Mesendoderm (in vitro differentiated cells): ENCODE measurements at regions not wholly inside any gene's neighbourhood (a gene's known extent, or its start where the extent isn't known, plus 50 kb on each side); places are given as distances from the start of the nearest gene placed in this dataset.
A peak's percentile ranks its signal among the peaks of the same experiment; 100 is the strongest.

Experiments
- DNase-seq: peaks from one replicate; pipeline ENCODE4 v3.0.0; 2013
- H2AK5ac ChIP-seq: 2 replicates; pipeline ENCODE4 v1.6.1; 2013; ENCODE audit warnings: low read length, inconsistent platforms
- H2BK120ac ChIP-seq: 2 replicates; pipeline ENCODE4 v1.6.1; 2013; ENCODE audit warnings: low read depth, mild to moderate bottlenecking, low read length, moderate library complexity, mixed read lengths
- H2BK15ac ChIP-seq: replicated peaks from 2 replicates; pipeline ENCODE4 v1.6.1; 2013; ENCODE audit warnings: low read depth, mild to moderate bottlenecking, moderate library complexity
- H2BK5ac ChIP-seq: 2 replicates; pipeline ENCODE4 v1.6.1; 2013; ENCODE audit warnings: low read length, inconsistent platforms
- H3K18ac ChIP-seq: 2 replicates; pipeline ENCODE4 v1.6.1; 2013; ENCODE audit warnings: mild to moderate bottlenecking, low read length, mixed read lengths
- H3K23ac ChIP-seq: one replicate; pipeline ENCODE4 v1.6.1; 2013; ENCODE audit warnings: low read length
- H3K27ac ChIP-seq: 2 replicates; pipeline ENCODE4 v1.5.1; 2013; ENCODE audit warnings: low read depth, mild to moderate bottlenecking, inconsistent platforms, low read length, moderate library complexity
- H3K27me3 ChIP-seq: 2 replicates; pipeline ENCODE4 v1.6.1; 2013; ENCODE audit warnings: low read length, control low read depth, mild to moderate bottlenecking, inconsistent platforms; ENCODE audit not compliant: insufficient read depth, poor library complexity
- H3K36me3 ChIP-seq: 2 replicates; pipeline ENCODE4 v1.6.1; 2013; ENCODE audit warnings: low read length, inconsistent platforms; ENCODE audit not compliant: control insufficient read depth, insufficient read depth
- H3K4ac ChIP-seq: one replicate; pipeline ENCODE4 v1.6.1; 2013; ENCODE audit warnings: low read depth, mild to moderate bottlenecking, low read length, moderate library complexity
- H3K4me1 ChIP-seq: 2 replicates; pipeline ENCODE4 v1.6.1; 2013; ENCODE audit warnings: low read depth, low read length, inconsistent platforms; ENCODE audit not compliant: control insufficient read depth
- H3K4me2 ChIP-seq: 2 replicates; pipeline ENCODE4 v1.6.1; 2013; ENCODE audit warnings: low read length
- H3K4me3 ChIP-seq: 2 replicates; pipeline ENCODE4 v1.5.1; 2013; ENCODE audit warnings: mild to moderate bottlenecking, low read length
- H3K56ac ChIP-seq: one replicate; pipeline ENCODE4 v1.6.1; 2013; ENCODE audit warnings: low read length
- H3K79me1 ChIP-seq: 2 replicates; pipeline ENCODE4 v1.6.1; 2013; ENCODE audit warnings: low read length, inconsistent platforms
- H3K79me2 ChIP-seq: 2 replicates; pipeline ENCODE4 v1.6.1; 2013; ENCODE audit warnings: mild to moderate bottlenecking, low read length; ENCODE audit not compliant: control insufficient read depth, insufficient read depth
- H3K9ac ChIP-seq: 2 replicates; pipeline ENCODE4 v1.6.1; 2013; ENCODE audit warnings: low read length, inconsistent platforms
- H4K5ac ChIP-seq: one replicate; pipeline ENCODE4 v1.6.1; 2013; ENCODE audit warnings: low read length
- H4K8ac ChIP-seq: one replicate; pipeline ENCODE4 v1.6.1; 2013; ENCODE audit warnings: low read depth, mild to moderate bottlenecking, control low read depth, low read length, moderate library complexity
- WGBS: extraction: QIAGEN DNeasy Blood & Tissue Kit; methylation state at CpG from one replicate; pipeline ENCODE4 v1.1.7; 2013; ENCODE audit warnings: low lambda C conversion rate, missing lambda C conversion rate; ENCODE audit not compliant: insufficient coverage; ENCODE audit errors: extremely low coverage; 5-methylcytosine and 5-hydroxymethylcytosine counted together

- H3K4me3 ChIP-seq: no peak overlapping the region
- no peak for DNase-seq
- H3K18ac ChIP-seq: no peak overlapping the region
- H2BK15ac ChIP-seq: no peak overlapping the region
- no peak overlapping the region for H3K4ac ChIP-seq
- H4K8ac ChIP-seq: no peak overlapping the region
- H3K79me2 ChIP-seq: no peaks in the 10 kb centered on the region
- H3K27me3 ChIP-seq: no peaks in the 10 kb centered on the region
- no peak overlapping the region for H3K9ac ChIP-seq
- H2BK5ac ChIP-seq: no peak overlapping the region
- no peak overlapping the region for H3K23ac ChIP-seq
- H2AK5ac ChIP-seq: no peak overlapping the region
- H2BK120ac ChIP-seq: no peak overlapping the region
- no peaks in the 10 kb centered on the region for H3K4me1 ChIP-seq
- H3K4me2 ChIP-seq: no peak overlapping the region
- H3K56ac ChIP-seq: no peak overlapping the region
- H4K5ac ChIP-seq: no peak overlapping the region
- H3K36me3 ChIP-seq: no peaks in the 10 kb centered on the region
- H3K79me1 ChIP-seq: no peaks in the 10 kb centered on the region
- no peak overlapping the region for H3K27ac ChIP-seq
- no CpG with 5 or more reads among the region's 2 CpGs for WGBS
Observed at GRCh38 chr12:63079791-63080502, 71.1 kb downstream of the AVPR1A start.

GRCh38 chr12:63078906-63079305 is 72.1 kb downstream of the AVPR1A start:
- H3K18ac ChIP-seq: no peak overlapping the region
- H3K27ac ChIP-seq: no peak overlapping the region
- no peak overlapping the region for H4K8ac ChIP-seq
- DNase-seq: no peak
- no peak overlapping the region for H3K56ac ChIP-seq
- no peaks in the 10 kb centered on the region for H3K79me2 ChIP-seq
- H3K23ac ChIP-seq: no peak overlapping the region
- no peaks in the 10 kb centered on the region for H3K36me3 ChIP-seq
- H3K4me3 ChIP-seq: no peak overlapping the region
- H2BK120ac ChIP-seq: no peak overlapping the region
- no peak overlapping the region for H2BK15ac ChIP-seq
- no peak overlapping the region for H3K4me2 ChIP-seq
- H3K27me3 ChIP-seq: no peaks in the 10 kb centered on the region
- no peak overlapping the region for H3K4ac ChIP-seq
- no peaks in the 10 kb centered on the region for H3K79me1 ChIP-seq
- no CpG with 5 or more reads among the region's 2 CpGs for WGBS
- H3K9ac ChIP-seq: no peak overlapping the region
- H3K4me1 ChIP-seq: no peaks in the 10 kb centered on the region
- no peak overlapping the region for H2AK5ac ChIP-seq
- no peak overlapping the region for H4K5ac ChIP-seq
- H2BK5ac ChIP-seq: no peak overlapping the region

DNA sequence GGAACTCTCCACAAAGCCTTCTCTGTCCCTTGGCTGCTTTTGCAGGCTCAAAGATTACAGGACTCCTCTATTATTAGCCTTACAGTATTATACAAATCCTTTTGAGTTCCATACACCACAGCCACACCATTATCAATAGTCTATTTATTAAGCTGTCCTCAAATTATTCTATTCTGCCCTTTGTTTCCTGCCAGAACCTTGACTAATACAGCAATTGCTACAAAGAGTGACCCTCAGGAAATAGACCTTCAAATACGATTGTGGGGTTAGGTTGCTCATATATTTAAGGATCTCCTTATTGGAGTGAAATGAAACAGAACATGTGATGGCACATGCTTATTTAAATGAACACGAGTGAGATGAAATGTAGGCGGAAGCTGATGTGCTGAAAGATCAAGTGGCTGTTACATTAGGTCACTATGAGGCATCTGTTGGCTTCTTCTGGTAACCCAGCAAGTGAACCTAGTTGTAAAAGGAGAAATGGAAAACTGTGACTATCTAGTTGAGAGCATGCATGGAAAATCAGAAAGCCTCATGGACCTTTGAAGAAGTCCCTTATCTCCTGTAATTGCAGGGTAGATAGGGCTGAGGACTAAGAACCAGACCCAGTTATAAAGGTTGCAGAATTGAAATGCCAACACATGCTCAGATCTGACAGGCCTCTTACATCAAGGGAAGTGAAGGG is 75.5 kb downstream of the AVPR1A start:
- no peak overlapping the region for H2BK5ac ChIP-seq
- DNase-seq: no peak
- H3K56ac ChIP-seq: no peak overlapping the region
- no peaks in the 10 kb centered on the region for H3K4me1 ChIP-seq
- H2BK15ac ChIP-seq: no peak overlapping the region
- H4K5ac ChIP-seq: no peak overlapping the region
- H3K79me2 ChIP-seq: no peaks in the 10 kb centered on the region
- no peak overlapping the region for H3K4me2 ChIP-seq
- no peak overlapping the region for H2AK5ac ChIP-seq
- no peaks in the 10 kb centered on the region for H3K36me3 ChIP-seq
- H3K9ac ChIP-seq: no peak overlapping the region
- no peak overlapping the region for H3K27ac ChIP-seq
- H3K23ac ChIP-seq: no peak overlapping the region
- no peak overlapping the region for H3K4ac ChIP-seq
- H3K79me1 ChIP-seq: no peaks in the 10 kb centered on the region
- peaks cover 2% of the 10 kb centered on the region for H3K27me3 ChIP-seq
- no peak overlapping the region for H3K18ac ChIP-seq
- H4K8ac ChIP-seq: no peak overlapping the region
- WGBS: no CpG with 5 or more reads among the region's 3 CpGs
- no peak overlapping the region for H2BK120ac ChIP-seq
- H3K4me3 ChIP-seq: no peak overlapping the region

DNA sequence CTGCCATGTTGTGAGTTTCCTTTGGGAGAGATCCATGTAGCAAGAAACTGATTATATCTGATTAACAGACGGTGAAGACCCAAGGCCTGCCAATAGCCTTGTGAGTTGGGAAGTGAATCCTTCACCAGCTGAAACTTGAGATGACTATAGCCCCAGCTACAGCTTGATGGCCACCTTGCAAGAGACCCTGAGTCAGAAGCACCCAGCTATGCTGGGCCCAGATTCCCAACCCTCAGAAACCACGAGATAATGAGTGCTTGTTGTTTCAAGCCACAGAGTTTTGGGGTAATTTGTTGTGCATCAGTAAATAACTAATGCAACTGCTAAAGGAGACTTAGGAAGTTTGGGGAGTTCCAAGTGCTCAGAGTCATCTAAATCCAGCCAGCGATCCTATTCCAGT is 80.3 kb downstream of the AVPR1A start:
- H2AK5ac ChIP-seq: no peak overlapping the region
- no peak overlapping the region for H2BK15ac ChIP-seq
- no peak overlapping the region for H4K8ac ChIP-seq
- no peak overlapping the region for H2BK120ac ChIP-seq
- no peak overlapping the region for H3K4me2 ChIP-seq
- H3K4ac ChIP-seq: no peak overlapping the region
- no CpG with 5 or more reads among the region's 3 CpGs for WGBS
- no peaks in the 10 kb centered on the region for H3K36me3 ChIP-seq
- H4K5ac ChIP-seq: no peak overlapping the region
- no peak overlapping the region for H3K9ac ChIP-seq
- no peak overlapping the region for H3K18ac ChIP-seq
- no peaks in the 10 kb centered on the region for H3K4me1 ChIP-seq
- peaks cover 2% of the 10 kb centered on the region for H3K27me3 ChIP-seq
- H3K4me3 ChIP-seq: no peak overlapping the region
- no peak overlapping the region for H3K56ac ChIP-seq
- H3K27ac ChIP-seq: no peak overlapping the region
- no peaks in the 10 kb centered on the region for H3K79me1 ChIP-seq
- no peak overlapping the region for H3K23ac ChIP-seq
- H3K79me2 ChIP-seq: no peaks in the 10 kb centered on the region
- no peak overlapping the region for H2BK5ac ChIP-seq
- DNase-seq: peak; percentile 26

DNA sequence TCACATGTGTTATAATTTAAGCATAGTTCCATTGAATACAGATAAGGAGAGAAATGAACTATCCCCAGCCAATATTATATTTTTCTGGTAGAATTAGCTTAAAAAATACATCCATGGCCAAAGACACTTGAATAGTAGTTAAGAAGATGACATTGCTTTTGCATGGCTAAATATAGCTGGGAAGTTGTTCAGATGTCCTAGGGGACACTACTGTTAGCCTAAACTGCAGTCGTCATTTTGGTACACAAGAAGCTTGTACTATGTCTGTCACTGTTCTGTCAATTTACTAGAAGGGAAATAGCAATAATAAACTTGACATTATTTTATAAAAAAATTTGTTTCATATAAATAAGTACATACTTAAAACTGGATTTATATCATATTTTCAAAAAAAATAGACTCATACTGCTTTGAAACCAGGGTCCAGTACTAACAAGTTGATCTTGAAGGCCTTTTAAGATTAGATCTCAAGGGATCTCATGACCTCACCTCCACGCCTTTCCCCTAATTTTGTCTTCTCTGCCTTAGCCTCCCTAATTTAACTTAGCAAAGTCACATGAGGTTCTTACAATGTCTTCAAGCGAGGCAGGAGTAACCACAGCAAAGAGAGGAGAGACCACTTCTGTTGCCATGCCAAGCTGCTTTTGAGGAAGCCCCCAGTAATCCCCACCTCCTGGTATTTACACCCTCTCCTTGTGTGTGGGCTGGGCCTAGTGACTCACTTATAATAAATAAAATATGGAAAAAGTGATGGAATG is 81.0 kb downstream of the AVPR1A start:
- no peaks in the 10 kb centered on the region for H3K36me3 ChIP-seq
- H2AK5ac ChIP-seq: no peak overlapping the region
- no CpG with 5 or more reads among the region's 3 CpGs for WGBS
- no peak overlapping the region for H3K23ac ChIP-seq
- no peak overlapping the region for H2BK120ac ChIP-seq
- H2BK5ac ChIP-seq: no peak overlapping the region
- peaks cover 2% of the 10 kb centered on the region for H3K27me3 ChIP-seq
- H3K4me2 ChIP-seq: no peak overlapping the region
- H3K4me1 ChIP-seq: no peaks in the 10 kb centered on the region
- no peak for DNase-seq
- H3K4me3 ChIP-seq: no peak overlapping the region
- H2BK15ac ChIP-seq: no peak overlapping the region
- H3K9ac ChIP-seq: no peak overlapping the region
- no peak overlapping the region for H3K56ac ChIP-seq
- H3K79me1 ChIP-seq: no peaks in the 10 kb centered on the region
- H3K4ac ChIP-seq: no peak overlapping the region
- no peak overlapping the region for H4K5ac ChIP-seq
- H3K18ac ChIP-seq: no peak overlapping the region
- H3K27ac ChIP-seq: no peak overlapping the region
- H4K8ac ChIP-seq: no peak overlapping the region
- no peaks in the 10 kb centered on the region for H3K79me2 ChIP-seq
